Keratinocyte (primary cell): ENCODE measurements at regions not wholly inside any gene's neighbourhood (a gene's known extent, or its start where the extent isn't known, plus 50 kb on each side); places are given as distances from the start of the nearest gene placed in this dataset.
A peak's percentile ranks its signal among the peaks of the same experiment; 100 is the strongest.

Experiments
- DNase-seq: peaks from one replicate; pipeline ENCODE4 v3.0.0-alpha.2; 2011; ENCODE audit warnings: low read depth, missing footprints, low spot score
- FAIRE-seq: peaks from 2 replicates; lab custom pipeline; 2011; peaks lifted over from hg19 to GRCh38; lab: Jason Lieb, UNC
- H2AFZ ChIP-seq: 2 replicates; pipeline ENCODE4 v1.6.0; 2012; ENCODE audit warnings: low read length, control low read depth, inconsistent platforms; ENCODE audit not compliant: control insufficient read depth
- H3K27ac ChIP-seq: 2 replicates; pipeline ENCODE4 v1.5.1; 2011; ENCODE audit warnings: low read length; ENCODE audit not compliant: control insufficient read depth, insufficient read depth
- H3K27me3 ChIP-seq: 3 replicates; pipeline ENCODE4 v1.6.0; 2011; ENCODE audit warnings: low read length; ENCODE audit not compliant: control insufficient read depth, insufficient read depth; ENCODE audit errors: extremely low read depth
- H3K36me3 ChIP-seq, 2 experiments: 2 replicates in 1 of 2; 3 replicates in 1 of 2; pipeline ENCODE4 v1.5.1; 2011; ENCODE audit warnings: low read length in 2 of 2, mild to moderate bottlenecking in 1 of 2; ENCODE audit not compliant: control insufficient read depth in 2 of 2, insufficient read depth in 2 of 2; ENCODE audit errors: extremely low read depth in 1 of 2
- H3K4me1 ChIP-seq: 3 replicates; pipeline ENCODE4 v1.5.1; 2011; ENCODE audit warnings: low read length; ENCODE audit not compliant: control insufficient read depth, insufficient read depth; ENCODE audit errors: extremely low read depth
- H3K4me2 ChIP-seq: 3 replicates; pipeline ENCODE4 v1.6.0; 2011; ENCODE audit warnings: low read depth, low read length; ENCODE audit not compliant: control insufficient read depth, insufficient read depth; ENCODE audit errors: extremely low read depth
- H3K4me3 ChIP-seq, 3 experiments: fragments of 200-600 bp in 1 of 3; sonication (generic) in 1 of 3; 2 replicates in 2 of 3; 3 replicates in 1 of 3; pipeline ENCODE4 v1.5.1; 2011 to 2016; ENCODE audit warnings: low read length in 3 of 3, mild to moderate bottlenecking in 3 of 3, control low read depth in 2 of 3, inconsistent platforms in 1 of 3, low read depth in 1 of 3, mixed read lengths in 1 of 3, mixed run types in 1 of 3, moderate library complexity in 1 of 3; ENCODE audit not compliant: control insufficient read depth in 2 of 3, insufficient read depth in 2 of 3; ENCODE audit errors: extremely low read depth in 1 of 3
- H3K79me2 ChIP-seq: 2 replicates; pipeline ENCODE4 v1.6.0; 2012; ENCODE audit warnings: low read length; ENCODE audit not compliant: control insufficient read depth, insufficient read depth
- H3K9ac ChIP-seq: 3 replicates; pipeline ENCODE4 v1.6.0; 2011; ENCODE audit warnings: low read length; ENCODE audit not compliant: control insufficient read depth, insufficient read depth; ENCODE audit errors: extremely low read depth
- H3K9me1 ChIP-seq: 3 replicates; pipeline ENCODE4 v1.6.0; 2011; ENCODE audit warnings: low read length; ENCODE audit not compliant: control insufficient read depth, insufficient read depth; ENCODE audit errors: extremely low read depth
- H3K9me3 ChIP-seq: 2 replicates; pipeline ENCODE4 v1.5.1; 2012; ENCODE audit warnings: low read depth, low read length; ENCODE audit not compliant: control insufficient read depth
- H4K20me1 ChIP-seq: 3 replicates; pipeline ENCODE4 v1.6.0; 2011; ENCODE audit warnings: low read length; ENCODE audit not compliant: control insufficient read depth, insufficient read depth; ENCODE audit errors: extremely low read depth
- EZH2 ChIP-seq: IDR thresholded peaks from one replicate; pipeline ENCODE4 v1.6.1; 2012; ENCODE audit warnings: inconsistent platforms, mild to moderate bottlenecking, low read length, moderate library complexity
- dilution Hi-C: fragments of 300-500 bp; cut with MboI; formaldehyde crosslinking; loops from one replicate; pipeline ENCODE4 v1.7.0; 2020; ENCODE audit warnings: low sequenced_read_pairs; ENCODE audit not compliant: extremely low pct_ligation_motif_present
- TF ChIP-seq, protein P1 (sequence below), 3 experiments: IDR thresholded peaks in 1 of 3; conservative IDR thresholded peaks in 1 of 3; optimal IDR thresholded peaks in 1 of 3; 2 replicates in 2 of 3; 3 replicates in 1 of 3; pipeline versions ENCODE3 to v1.5.1; 2011; ENCODE audit warnings: low read length in 3 of 3, mild to moderate bottlenecking in 3 of 3, moderate library complexity in 2 of 3, control low read depth in 1 of 3, inconsistent platforms in 1 of 3; ENCODE audit not compliant: insufficient read depth in 2 of 3; ENCODE audit errors: extremely low read depth in 1 of 3

DNA sequence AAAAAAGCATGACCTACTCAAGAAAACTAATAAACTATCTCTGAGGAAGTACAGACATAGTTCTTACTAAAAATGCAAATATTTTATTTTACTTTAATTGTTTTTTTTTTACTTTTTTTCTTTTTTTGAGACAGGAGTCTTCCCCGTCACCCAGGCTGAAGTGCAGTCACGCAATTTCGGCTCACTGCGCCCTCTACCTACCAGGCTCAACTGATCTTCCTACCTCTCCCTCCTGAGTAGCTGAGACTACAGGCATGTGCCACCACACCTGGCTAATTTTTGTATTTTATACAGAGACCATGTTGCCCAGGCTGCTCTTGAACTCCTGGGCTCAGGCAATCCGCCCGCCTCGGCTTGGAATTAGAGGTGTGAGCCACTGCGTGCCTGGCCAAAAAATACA lies 1263.1 kb downstream of the KCNT2 start:
- H3K9me1 ChIP-seq: no peaks in the 10 kb centered on the region
- no peak for FAIRE-seq
- no peaks in the 10 kb centered on the region for H3K36me3 ChIP-seq
- no peaks in the 10 kb centered on the region for H3K27me3 ChIP-seq
- H4K20me1 ChIP-seq: no peaks in the 10 kb centered on the region
- no peak for DNase-seq
- H3K4me3 ChIP-seq: no peak overlapping the region
- H3K9me3 ChIP-seq: no peaks in the 10 kb centered on the region
- dilution Hi-C loops: no loop called here
- H3K27ac ChIP-seq: no peak overlapping the region
- H3K4me2 ChIP-seq: no peak overlapping the region
- TF ChIP-seq EZH2: no peak
- TF ChIP-seq, protein P1, sequence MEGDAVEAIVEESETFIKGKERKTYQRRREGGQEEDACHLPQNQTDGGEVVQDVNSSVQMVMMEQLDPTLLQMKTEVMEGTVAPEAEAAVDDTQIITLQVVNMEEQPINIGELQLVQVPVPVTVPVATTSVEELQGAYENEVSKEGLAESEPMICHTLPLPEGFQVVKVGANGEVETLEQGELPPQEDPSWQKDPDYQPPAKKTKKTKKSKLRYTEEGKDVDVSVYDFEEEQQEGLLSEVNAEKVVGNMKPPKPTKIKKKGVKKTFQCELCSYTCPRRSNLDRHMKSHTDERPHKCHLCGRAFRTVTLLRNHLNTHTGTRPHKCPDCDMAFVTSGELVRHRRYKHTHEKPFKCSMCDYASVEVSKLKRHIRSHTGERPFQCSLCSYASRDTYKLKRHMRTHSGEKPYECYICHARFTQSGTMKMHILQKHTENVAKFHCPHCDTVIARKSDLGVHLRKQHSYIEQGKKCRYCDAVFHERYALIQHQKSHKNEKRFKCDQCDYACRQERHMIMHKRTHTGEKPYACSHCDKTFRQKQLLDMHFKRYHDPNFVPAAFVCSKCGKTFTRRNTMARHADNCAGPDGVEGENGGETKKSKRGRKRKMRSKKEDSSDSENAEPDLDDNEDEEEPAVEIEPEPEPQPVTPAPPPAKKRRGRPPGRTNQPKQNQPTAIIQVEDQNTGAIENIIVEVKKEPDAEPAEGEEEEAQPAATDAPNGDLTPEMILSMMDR (optimal IDR thresholded peaks at IDR 0.05 in 1 of 3, IDR thresholded peaks at IDR 0.05 in 1 of 3, conservative IDR thresholded peaks at IDR 0.05 in 1 of 3; ENCODE audit: extremely low read depth in 1 of 3, insufficient read depth in 2 of 3, low read length in 3 of 3): peak in 2 of 3 experiments; percentile 7 to 33
- no peak overlapping the region for H3K9ac ChIP-seq
- no peaks in the 10 kb centered on the region for H3K4me1 ChIP-seq
- no peak overlapping the region for H2AFZ ChIP-seq
- no peaks in the 10 kb centered on the region for H3K79me2 ChIP-seq

DNA sequence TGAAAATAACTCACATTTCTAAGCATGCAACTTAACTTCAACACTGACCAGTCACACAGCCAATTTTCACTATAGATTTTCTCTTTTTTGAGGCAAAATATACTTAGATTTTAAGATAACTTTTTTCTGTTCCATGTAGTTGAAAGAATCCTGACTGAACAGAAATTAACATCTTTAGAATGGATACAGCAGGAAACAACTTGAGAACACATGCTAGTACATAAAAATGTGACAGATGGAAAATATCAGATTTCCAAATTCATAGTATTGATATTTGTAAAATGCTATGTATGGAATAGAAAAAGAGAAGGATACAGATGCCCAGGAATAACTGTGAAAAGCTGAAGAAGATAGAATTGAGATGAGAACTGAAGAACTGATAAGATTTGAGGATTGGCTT lies 1270.6 kb downstream of the KCNT2 start:
- Histone ChIP-seq H2AFZ (no peak overlapping the region), H3K27ac (no peak overlapping the region), H3K36me3 (no peaks in the 10 kb centered on the region), H3K9me3 (no peaks in the 10 kb centered on the region), H3K4me1 (no peaks in the 10 kb centered on the region), H3K4me2 (no peak overlapping the region), H3K4me3 (no peak overlapping the region), H3K9ac (no peak overlapping the region), H3K27me3 (no peaks in the 10 kb centered on the region), H3K79me2 (no peaks in the 10 kb centered on the region), H4K20me1 (no peaks in the 10 kb centered on the region), H3K9me1 (no peaks in the 10 kb centered on the region)
- TF ChIP-seq EZH2: no peak
- TF ChIP-seq, protein P1 (optimal IDR thresholded peaks at IDR 0.05 in 1 of 3, IDR thresholded peaks at IDR 0.05 in 1 of 3, conservative IDR thresholded peaks at IDR 0.05 in 1 of 3; ENCODE audit: extremely low read depth in 1 of 3, insufficient read depth in 2 of 3, low read length in 3 of 3): no peak
- no peak for DNase-seq
- dilution Hi-C loops: no loop called here
- FAIRE-seq: no peak
